Ramos (cell line): ENCODE measurements at regions not wholly inside any gene's neighbourhood (a gene's known extent, or its start where the extent isn't known, plus 50 kb on each side); places are given as distances from the start of the nearest gene placed in this dataset.

Source experiments
- in situ Hi-C: fragments of 300-500 bp; cut with MboI; formaldehyde crosslinking; loops from one replicate; pipeline ENCODE4 v1.14.3; 2022; ENCODE audit warnings: low sequenced_read_pairs; ENCODE audit not compliant: unreplicated experiment

DNA sequence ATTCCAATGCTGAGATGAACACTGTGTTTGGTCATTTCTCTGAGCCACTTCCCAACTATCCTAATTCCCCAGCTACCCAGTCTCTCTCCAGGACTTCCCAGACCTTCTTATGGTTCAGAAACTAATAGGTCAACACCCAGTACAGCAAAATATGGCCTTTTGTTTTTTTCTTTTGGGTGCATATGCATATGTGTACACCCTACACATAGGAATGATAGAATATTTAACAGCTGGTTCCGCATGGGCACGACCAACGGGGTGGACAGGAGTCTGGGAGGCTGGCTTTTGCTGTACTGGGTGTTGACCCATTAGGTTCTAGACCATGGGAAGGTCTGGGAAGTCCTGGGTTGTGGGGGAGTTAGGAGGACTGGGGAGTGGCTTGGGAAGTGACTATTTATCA lies 143.9 kb downstream of the MRPS6 start:
- in situ Hi-C loops: no loop called here

- in situ Hi-C loops: no loop called here
Observed at GRCh38 chr21:34219334-34220060, 144.3 kb upstream of the KCNE2 start.

DNA sequence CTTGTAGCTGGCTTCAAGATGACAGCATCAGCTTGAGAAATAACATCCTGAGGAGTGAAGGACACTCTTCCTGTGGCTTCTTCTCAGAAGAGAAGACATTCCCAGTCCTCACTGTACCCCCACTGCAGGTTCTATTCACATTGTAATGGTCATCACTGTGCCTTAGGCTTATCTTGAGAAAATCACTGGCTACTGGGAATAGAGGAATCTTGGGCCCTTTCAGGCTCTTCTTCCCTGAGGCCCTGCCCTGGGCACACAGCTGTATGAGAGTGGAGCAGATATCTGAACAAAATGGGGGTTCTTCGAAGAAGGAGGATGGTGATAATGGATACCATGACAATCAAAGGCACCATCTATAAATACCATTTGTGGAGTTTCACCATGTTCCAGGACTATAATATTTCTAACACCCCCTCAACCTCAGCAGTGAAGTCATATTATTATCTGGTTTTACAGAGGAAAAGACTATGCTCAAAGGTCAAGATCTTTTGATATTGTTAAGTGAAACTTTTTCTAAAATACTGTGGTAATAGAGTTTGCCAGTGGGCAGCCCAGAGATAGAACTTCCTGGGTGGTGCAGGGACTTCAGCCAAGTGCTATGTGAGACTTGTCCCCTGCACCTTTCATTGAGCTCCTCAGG lies 143.1 kb upstream of the KCNE2 start:
- in situ Hi-C loops: no loop called here

- in situ Hi-C loops: no loop called here
Observed at GRCh38 chr21:34221331-34222030, 142.3 kb upstream of the KCNE2 start.

DNA sequence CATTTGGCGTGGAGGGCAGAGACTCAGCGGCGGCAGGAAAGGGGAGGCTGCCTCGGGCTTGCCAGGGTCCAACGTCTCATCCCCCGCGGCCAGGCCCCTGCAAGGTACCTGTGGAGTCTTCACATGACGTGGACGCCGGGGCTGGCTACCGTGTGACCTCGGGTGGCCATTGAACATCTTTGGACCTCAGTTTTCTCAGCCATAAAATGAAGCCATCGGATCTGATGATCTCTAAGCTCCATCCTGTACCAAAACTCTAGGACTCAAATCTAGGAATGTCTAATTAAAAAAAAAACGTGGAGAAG lies 141.8 kb upstream of the KCNE2 start:
- in situ Hi-C loops: no loop called here

- in situ Hi-C loops: no loop called here
Observed at GRCh38 chr21:34223376-34223775, 140.4 kb upstream of the KCNE2 start.

GRCh38 chr21:34227386-34227852 lies 136.4 kb upstream of the KCNE2 start:
- in situ Hi-C loops: loop anchor here (25.0 kb wide), 1 partner anchor 315 kb away; the partner anchor contains the start of gene ATP5PO

- in situ Hi-C loops: loop anchor here (25.0 kb wide), 1 partner anchor 316 kb away; the partner anchor contains the start of gene ATP5PO
Observed at GRCh38 chr21:34228792-34229191, 135.0 kb upstream of the KCNE2 start.

DNA sequence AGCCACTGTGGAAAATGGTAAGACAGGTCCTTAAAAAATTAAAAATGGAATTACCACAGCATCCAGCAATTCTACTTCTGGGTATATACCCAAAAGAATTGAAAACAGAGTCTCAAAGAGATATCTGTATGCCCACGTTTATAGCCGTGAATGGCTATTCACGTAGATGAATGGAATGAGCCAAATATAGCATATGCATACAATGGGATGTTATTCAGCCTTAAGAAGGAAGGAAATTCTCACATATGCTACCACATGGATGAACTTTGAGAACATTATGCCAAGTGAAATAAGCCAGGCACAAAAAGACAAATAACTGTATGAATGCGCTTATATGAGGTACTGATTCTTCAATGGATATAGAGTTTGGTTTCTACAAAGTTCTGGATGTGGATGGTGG lies 134.5 kb upstream of the KCNE2 start:
- in situ Hi-C loops: loop anchor here (25.0 kb wide), 1 partner anchor 317 kb away; the partner anchor contains the start of gene ATP5PO

- in situ Hi-C loops: loop anchor here (25.0 kb wide), 1 partner anchor 321 kb away; the partner anchor contains the start of gene ATP5PO
Observed at GRCh38 chr21:34233741-34234140, 130.1 kb upstream of the KCNE2 start.

GRCh38 chr21:34235514-34235913 lies 128.3 kb upstream of the KCNE2 start:
- in situ Hi-C loops: loop anchor here (25.0 kb wide), 1 partner anchor 323 kb away; the partner anchor contains the start of gene ATP5PO

- in situ Hi-C loops: loop anchor here (25.0 kb wide), 1 partner anchor 331 kb away; the partner anchor contains the start of gene ATP5PO
Observed at GRCh38 chr21:34242973-34243372, 120.8 kb upstream of the KCNE2 start.

GRCh38 chr21:34243562-34243961 lies 120.2 kb upstream of the KCNE2 start:
- in situ Hi-C loops: loop anchor here (25.0 kb wide), 1 partner anchor 331 kb away; the partner anchor contains the start of gene ATP5PO

DNA sequence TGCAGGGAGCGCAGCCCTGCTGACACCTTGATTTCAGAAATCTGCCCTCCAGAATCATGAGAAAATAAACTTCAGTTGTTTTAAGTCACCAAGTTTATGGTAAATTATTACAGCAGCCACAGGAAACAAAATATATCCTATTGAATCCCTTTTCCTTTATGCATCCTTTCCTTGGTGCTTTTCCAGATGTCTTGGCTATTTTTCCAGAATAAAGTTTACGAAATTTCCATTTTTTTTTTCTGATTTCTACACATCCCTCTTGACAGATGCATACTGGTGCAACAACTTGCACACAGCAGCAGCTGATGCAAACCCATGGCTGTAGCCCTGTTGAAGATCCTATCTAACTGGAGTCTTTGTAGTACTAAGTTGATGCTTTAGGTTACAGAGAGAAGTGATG lies 111.1 kb upstream of the KCNE2 start:
- in situ Hi-C loops: no loop called here

- in situ Hi-C loops: no loop called here
Observed at GRCh38 chr21:34255073-34255472, 108.7 kb upstream of the KCNE2 start.

- in situ Hi-C loops: no loop called here
Observed at GRCh38 chr21:34260277-34261008, 103.4 kb upstream of the KCNE2 start.

DNA sequence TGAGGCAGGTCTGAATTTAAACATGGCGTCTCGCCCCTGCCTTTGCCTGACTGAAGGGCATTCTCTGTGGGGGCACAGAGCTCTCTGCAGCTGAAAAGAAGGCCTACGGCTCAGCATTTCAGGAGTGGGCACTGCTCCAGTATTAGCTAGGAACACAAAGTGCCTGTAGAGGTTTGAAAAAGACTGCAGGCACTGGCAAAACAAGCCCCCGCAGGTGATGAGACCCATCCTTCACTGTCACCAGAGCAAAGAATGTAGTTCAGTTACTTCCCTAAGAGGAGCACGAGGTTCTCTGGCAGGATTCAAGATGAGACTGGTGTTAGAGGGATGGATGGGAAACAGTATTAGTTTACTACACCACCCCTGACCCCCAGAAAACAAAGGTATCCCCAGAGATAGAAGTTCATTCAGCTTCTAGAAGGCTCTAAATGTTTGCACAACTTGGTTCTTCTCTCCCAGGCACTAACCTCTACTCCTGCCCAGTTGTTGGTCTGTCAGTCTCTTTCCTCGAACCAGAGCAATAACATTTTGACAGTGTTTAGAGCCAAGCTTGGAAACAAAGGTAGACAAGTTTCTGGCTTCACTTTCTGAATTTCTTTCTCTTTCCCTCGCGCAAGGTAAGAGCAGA lies 101.9 kb upstream of the KCNE2 start:
- in situ Hi-C loops: no loop called here

DNA sequence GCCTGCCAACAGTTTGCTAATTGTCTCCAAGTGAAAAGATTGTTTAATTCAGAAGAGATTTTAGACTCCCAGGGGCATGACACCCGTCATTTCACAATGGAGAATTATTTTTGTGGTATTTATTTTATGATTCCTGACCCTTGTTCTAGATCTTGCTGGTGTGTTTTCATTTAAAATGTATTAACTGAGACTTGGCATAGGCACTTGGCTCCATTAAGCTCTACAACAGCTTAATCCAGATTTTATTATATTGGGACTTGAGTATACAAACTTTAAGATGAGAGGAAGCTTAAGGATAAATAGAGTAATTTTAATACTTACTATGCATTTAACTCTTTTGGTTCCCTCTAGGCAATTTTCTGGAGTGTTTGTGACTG lies 101.3 kb upstream of the KCNE2 start:
- in situ Hi-C loops: no loop called here

DNA sequence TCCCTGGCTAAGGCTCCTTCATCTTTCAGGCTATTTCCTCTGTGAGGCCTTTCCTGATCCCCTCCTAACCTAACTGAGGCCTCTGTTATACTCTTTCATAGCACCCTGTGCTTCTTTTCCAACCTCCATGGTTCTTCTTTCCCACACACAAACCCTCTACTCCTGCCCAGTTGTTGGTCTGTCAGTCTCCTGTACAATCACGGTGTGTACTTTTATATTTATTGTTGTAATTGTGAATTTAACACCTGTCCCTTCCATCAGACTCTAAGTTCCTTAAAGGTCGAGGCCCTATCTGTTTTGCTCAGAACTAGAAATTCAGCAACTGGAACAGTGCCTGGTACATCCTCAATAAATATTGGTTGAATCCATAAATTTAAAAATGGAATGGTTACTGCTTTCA lies 100.2 kb upstream of the KCNE2 start:
- in situ Hi-C loops: no loop called here

GRCh38 chr21:34266351-34266750 lies 97.5 kb upstream of the KCNE2 start:
- in situ Hi-C loops: no loop called here
